NT2/D1 (cell line): ENCODE measurements at regions not wholly inside any gene's neighbourhood (a gene's known extent, or its start where the extent isn't known, plus 50 kb on each side); places are given as distances from the start of the nearest gene placed in this dataset.

ENCODE experiments used
- YY1 ChIP-seq: IDR thresholded peaks from 2 replicates; pipeline ENCODE4 v1.6.1; 2011; ENCODE audit not compliant: insufficient read length, insufficient read depth
- ZNF274 ChIP-seq: IDR thresholded peaks from 2 replicates; pipeline ENCODE4 v1.6.1; 2011; ENCODE audit warnings: mild to moderate bottlenecking, low read depth, low read length

DNA sequence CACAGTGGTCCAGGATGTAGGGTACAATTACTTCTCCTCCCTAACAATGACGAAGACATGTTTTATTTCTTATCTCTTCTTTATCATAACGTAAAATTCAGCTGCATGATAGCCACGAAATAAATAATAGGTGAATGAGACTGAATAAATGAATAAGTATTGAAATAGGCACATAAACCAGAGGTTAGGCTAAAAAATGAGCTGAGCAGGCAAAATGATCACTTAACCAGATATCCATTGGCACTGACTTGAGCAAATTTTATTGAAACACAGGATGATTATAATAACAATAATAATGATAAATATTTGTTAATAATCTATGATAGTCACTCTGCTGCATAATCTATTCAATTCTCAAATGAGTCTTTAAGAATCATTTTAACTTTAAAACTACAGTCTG is 506.9 kb upstream of the ZNF804A start:
- TF ChIP-seq ZNF274 (no peak), YY1 (no peak)
